HG02970 (cell line): ENCODE measurements at regions not wholly inside any gene's neighbourhood (a gene's known extent, or its start where the extent isn't known, plus 50 kb on each side); places are given as distances from the start of the nearest gene placed in this dataset.
"Not testable (repeated sequence)": the region's sequence is repeated elsewhere in the genome, so short reads cannot be mapped to it uniquely, and the experiment has no call there.

Source experiments
- ATAC-seq: cut with Tn5 transposase; IDR thresholded peaks from one replicate; pipeline ENCODE4 v1.9.1; 2021; ENCODE audit warnings: mild to moderate bottlenecking, moderate library complexity, moderate number of reproducible peaks; ENCODE audit not compliant: unreplicated experiment, low FRiP score

DNA sequence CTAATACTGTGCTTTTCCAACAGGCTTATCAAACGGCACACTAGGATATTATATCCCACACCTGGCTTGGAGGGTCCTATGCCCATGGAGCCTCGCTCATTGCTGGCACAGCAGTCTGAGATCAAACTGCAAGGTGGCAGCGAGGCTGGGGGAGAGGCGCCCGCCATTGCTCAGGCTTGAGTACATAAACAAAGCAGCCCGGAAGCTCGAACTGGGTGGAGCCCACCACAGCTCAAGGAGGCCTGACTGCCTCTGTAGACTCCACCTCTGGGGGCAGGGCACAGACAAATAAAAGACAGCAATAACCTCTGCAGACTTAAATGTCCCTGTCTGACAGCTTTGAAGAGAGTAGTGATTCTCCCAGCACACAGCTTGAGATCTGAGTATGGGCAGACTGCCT is 128.0 kb upstream of the CAV2 start:
- not testable (repeated sequence) for ATAC-seq

DNA sequence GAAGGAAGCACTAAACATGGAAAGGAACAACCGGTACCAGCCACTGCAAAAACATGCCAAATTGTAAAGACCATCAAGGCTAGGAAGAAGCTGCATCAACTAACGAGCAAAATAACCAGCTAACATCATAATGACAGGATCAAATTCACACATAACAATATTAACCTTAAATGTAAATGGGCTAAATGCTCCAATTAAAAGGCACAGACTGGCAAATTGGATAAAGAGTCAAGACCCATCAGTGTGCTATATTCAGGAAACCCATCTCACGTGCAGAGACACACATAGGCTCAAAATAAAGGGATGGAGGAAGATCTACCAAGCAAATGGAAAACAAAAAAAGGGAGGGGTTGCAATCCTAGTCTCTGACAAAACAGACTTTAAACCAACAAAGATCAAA is 126.3 kb upstream of the CAV2 start:
- not testable (repeated sequence) for ATAC-seq

DNA sequence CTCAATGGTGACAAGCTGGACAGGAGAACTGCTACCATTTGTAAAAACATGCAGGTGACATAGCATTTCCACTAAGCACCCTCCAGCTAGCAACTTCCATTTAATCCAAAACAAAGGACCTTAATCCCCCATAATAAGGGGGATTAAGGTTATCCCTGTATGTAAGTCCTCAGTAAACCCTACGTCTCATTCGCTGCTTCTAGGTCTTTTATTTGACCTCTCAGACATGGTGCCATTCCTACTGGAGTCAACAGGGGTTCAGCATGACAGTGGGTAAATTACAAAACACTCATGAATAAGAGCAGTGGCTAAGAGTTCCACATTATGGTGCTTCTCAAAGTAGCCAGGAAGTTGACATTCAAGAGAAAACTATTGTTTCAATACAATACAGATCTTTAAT is 121.8 kb upstream of the CAV2 start:
- ATAC-seq: no peak

DNA sequence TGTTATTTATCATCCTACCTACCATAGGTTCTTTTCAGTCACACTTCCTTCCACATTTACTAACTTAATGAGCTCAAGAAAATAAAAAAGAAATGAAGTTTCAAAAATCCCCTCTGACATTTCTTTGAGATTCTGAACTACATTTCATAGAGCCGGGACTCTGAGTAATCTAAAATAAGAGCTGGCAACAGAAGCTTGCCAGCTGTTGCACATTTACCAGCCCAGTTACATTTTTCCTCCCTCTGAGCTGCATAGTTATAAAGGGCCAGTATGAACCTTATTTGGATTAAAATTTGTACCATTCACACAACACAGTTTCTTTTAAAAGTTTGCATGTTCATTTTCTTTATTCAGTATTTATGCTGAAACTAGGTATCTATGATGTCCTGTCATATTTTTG is 119.5 kb upstream of the CAV2 start:
- ATAC-seq: no peak

DNA sequence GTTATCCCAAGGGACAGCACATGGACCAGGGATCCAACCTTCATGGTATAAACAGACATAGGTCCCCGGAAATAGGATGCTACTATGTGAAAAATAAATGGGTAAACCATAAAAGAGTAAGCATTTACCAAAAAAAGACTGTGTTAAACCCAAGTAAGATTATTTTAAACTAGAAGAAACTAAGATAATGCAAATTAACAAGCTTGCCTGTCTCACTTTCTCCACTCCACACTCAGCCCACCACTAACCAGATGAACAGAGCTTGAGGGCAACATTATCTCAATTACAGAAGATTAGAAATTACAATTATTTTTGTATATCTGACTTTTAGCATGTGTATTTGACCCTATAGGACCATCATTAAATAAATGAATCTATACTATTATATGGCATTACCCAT is 117.2 kb upstream of the CAV2 start:
- no peak for ATAC-seq

DNA sequence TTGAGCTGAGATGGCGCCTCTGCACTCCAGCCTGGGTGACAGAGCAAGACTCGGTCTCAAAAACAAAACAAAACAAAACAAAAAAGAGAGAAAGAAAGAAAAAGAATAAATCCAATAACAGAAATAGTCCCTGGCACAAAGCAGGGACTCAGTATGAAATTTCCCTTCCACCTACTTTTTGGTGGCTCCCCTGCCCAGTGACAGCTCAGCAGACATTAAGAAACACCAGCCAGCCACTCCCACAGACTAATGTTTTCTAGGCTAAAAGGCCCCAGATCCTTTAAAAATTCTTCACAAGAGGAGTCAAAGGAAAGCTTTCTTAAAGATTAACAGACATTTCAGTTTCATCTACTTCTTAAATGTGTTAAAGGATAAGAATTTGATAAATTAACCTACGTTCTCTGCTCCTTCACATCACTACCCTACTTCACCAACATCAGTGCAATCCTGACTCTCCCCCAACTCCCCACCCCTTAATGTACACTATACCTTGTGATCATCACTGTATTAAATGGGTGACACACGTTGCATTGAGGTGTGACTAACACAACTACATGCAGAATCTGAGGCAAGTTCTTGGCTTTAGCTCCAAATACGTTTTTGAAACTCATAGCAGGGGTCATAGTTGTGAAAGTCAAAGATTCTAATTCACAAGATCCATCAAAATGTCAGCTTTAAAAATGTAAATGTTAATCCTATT is 114.5 kb upstream of the CAV2 start:
- ATAC-seq: no peak

DNA sequence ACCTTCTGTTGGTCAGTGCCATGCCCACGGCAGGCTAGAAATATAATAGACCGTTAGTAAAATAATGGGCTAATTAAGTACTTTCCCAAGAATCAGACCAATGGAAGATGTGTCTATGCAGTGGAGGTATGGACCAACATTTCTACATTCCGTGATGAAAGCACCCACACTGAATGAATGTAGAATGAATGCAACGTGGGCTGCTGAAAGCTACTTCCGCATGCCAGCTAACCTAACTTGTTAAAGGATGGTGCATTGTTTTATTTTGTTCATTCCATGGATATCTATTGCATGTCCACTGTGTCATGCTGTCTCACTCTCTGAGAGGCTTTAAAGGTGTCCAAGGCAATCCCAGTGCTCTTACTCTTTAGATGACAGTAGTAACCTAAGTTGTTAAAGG is 112.9 kb upstream of the CAV2 start:
- ATAC-seq: no peak

DNA sequence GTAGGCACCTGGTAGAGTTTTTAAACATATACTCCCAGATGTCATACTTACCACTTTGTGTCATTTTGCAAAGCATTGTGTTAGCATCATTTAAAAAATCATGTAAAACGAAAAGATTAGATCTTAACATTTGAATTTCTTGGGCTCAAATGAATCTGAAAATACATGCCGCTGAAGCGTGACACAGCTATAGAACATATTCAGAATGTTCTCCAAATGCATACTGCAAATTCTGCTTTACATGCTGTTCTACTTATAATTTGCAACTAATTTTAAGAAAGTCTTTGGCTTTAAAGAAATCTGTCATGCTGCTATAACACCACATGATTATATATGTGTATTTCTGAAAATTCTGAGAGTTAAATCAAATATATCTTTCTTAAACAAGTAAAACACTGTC is 109.2 kb upstream of the CAV2 start:
- ATAC-seq: no peak

DNA sequence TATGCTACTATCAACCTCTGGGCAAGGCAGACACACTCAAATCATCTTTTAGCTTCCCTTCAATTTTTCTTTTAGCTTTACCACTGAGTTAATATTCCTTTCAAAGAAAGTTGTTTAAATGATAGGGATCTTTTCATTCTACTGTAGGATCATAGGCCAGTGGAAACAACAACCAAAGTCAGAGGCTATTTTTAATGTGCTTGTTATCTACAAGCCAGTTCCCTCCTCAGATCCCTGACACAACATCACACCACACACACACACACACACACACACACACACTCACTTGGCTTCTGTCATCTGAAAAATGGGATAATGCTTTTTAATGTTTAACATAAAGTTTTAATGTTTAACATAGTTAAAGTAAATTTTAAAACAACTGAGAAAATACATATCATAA is 106.7 kb upstream of the CAV2 start:
- ATAC-seq: no peak

DNA sequence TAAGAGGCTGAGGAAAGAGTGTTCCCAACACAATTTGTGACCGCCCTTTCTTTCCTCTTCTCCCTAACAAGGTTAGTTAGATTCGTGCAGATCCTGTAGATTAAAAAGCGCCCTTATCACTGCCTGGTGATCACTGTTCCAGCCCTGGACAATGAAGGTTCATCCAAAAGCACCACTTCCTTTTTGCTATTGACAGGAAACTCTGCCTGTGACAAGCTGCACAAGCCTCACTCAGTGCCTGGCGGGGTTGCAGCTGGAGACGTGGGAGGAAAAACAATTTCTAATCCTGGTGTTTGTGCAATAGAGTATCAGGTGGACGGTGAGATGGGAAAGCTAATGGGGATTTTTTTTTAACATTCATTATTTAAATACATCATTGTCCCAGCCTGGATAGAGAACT is 105.9 kb upstream of the CAV2 start:
- ATAC-seq: no peak

DNA sequence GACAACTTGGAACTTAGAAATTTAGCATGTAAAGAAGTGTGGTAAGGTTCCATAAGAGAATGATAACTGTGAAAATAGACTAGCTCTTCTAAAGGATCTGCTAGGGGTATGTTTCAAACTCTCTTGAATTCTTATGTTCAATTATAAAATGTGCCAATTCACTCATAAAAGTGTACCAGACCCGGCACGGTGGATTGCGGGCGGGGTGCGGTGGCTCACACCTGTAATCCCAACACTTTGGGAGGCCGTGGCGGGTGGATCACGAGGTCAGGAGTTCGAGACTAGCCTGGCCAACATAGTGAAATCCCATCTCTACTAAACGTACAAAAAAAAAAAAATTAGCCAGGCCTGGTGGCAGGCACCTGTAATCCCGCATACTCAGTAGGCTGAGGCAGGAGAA is 105.4 kb upstream of the CAV2 start:
- ATAC-seq: no peak

DNA sequence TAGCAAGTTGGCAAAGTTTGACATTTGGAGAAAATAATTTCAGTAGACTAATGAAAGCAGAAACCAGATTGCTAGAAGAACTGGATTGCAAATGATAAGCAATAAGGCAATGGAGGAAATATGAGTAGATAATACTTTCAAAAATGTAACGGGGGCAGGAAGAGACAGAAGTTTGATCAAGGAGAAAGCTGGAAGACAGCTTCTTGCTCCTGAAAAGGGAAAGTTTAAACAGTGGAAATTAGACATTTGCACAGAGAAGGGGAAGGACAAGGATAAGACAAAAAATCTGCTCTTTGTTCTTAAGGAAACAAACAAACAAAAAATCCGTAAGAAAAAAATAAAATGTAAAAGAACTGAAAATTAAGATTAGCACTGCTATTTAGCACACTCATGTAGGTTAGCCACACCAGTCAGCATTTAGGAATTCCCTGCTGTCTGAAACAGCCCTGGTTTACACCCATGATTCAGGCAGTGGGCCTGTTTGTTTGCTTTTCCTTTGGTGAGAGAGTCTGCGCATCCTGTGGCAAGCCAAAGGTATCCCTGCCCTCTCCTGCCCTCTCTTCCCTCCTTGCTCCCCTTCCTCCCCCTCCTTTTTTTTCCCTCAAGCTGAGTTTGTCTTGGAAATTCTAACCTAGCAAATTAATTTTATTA is 104.3 kb upstream of the CAV2 start:
- no peak for ATAC-seq

DNA sequence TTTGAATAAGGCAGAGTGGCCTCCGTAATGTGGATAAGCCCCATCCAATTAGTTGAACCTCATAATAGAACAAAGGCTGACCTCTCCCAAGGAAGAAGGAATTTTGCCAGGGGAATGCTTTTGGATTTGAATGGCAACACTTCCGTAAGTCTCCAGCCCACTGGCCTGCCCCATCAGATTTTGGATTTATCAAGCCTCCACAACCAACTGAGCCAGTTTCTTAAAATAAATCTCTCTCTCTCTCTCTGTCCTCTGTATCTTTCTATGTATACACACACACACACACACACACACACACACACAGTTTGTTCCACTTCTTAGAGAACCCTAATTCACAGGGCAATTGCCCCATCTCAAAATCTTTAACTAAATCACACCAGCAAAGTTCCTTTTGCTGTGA is 100.9 kb upstream of the CAV2 start:
- no peak for ATAC-seq

DNA sequence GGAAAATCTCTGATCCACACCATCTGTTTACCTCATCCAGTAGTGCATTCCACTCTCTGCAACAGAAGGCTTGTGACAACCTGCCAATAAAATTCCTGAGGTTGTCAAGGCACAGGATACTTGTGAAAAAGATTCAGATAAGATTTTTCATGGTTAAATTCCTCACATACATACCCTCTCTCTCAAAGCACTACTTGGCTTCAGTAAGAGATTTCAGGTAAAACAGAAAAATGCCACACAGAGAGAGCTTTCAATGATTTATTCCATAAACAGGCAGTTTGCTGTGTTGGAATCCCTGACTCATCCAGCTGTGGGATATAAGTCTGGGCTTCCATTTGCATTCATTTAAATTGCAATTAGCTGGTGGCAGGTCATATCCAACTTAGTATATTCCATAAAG is 99.7 kb upstream of the CAV2 start:
- no peak for ATAC-seq

DNA sequence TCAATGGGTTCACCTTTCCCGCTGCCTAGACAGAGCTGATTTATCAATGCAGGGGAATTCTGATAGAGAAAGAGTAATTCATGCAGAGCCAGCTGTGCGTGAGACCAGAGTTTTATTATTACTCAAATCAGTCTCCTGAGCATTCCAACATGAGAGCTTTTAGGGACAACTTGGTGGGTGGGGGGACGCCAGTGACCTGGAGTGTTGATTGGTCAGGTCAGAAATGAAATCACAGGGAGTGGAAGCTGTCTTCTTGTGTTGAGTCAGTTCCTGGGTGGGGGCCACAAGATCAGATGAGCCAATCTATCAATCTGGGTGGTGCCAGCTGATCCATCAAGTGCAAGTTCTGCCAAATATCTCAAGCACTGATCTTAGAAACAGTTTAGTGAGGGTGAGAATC is 99.0 kb upstream of the CAV2 start:
- no peak for ATAC-seq

DNA sequence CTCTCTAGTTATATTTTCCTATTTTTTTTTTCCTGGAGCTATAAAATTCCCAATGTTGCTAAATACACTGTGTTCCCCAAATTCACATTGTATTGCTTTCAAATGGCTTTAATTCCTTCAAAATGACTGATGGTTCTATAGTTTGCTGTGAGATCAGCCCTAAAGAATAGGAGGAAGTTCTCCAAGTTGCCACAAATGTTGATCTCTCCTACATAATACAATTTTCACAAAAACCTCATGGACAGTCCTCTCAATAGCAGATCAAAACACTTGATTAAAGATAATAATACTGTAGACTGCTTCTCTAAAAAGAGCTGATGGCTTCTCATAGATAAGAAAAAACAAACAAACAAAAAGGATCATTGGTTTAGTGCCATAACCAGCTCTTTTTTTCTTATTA is 97.8 kb upstream of the CAV2 start:
- no peak for ATAC-seq

DNA sequence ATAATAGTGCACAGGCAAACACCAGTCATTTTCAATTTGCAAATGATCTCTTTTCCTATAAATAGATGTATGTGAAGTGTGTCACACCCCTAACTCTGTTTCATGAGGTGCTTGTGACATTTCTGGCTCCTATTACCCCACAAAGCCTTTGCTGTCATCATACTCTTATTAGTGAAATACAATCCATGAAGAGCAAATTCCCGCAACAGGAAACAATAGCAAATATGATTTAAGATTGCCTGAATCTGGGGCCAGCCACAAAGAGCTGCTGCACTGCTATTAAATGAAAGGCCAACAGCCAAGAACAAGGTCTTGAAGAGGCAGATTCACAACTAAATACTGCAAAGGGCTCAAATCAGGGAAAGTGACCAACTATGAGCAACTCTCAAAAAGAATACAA is 96.3 kb upstream of the CAV2 start:
- ATAC-seq: no peak

DNA sequence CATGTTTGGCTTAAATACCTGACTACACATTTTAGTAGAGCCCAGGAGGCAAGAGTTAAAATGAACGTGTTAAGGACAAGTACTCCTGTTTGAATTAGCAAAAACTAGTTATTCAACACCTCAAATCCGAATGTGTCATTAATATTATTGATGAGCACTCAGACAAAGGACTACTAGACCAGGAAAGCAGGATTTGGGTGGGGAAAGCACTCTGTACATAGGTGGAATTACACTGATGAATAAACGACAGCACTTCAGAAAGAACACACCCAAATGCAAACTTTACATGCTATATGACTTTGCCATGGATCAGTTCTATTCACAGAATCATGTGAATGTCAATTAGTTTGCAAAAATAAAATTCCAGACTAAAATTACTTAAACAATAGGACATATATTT is 95.1 kb upstream of the CAV2 start:
- no peak for ATAC-seq

DNA sequence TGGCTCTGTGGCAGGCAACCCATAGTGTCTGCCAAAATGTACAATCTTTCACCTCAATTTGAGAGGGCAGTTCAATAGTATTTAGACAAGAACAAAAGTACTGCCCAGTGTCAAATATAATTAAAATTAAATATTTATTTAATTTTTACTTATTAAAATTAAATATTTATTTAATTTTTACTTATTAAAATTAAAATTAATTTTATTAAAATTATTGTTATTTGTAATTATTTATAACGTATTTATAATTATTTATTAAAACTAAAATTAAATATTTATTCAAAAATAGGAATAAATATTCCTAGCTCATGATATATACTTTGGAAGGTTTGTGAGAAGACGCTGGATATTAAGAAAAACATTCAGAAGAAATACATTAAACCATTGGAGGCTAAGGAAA is 93.7 kb upstream of the CAV2 start:
- ATAC-seq: no peak

DNA sequence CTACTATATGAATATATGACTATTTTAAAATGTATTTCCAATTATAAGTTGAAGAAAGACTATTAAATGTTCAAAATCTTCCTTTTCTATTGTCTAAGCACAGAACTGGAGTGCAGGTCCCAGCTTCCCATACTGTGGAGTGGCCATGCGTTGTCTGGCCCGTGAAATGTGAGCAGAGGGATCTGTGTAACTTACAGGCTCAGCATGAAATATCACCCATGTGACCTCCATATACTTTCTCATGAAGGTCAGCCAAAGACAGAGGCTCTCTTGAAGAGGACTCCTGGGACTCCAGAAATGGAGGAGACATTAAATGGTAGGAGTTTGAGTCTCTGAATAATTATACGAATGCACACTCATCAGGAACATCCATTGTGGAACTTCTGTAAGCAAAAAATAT is 92.4 kb upstream of the CAV2 start:
- ATAC-seq: no peak

DNA sequence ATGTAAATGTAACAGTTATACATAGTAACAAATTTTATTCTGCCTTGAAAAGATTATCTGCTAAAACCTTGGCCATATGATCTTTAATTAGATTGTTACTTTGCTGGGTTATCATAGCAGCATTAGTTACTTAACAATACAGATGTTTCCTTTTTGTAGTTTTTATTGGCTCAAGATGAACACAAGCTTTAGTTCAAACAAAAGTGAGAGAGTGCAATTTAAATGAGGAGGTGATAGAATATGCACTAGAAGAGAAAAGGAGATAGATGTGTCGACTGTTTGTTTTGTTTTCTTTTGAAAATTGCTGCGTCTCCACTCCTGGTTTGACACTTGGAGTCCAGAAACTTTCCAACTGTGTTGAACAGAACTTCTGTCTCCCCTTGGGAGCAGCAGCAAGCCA is 91.4 kb upstream of the CAV2 start:
- no peak for ATAC-seq

DNA sequence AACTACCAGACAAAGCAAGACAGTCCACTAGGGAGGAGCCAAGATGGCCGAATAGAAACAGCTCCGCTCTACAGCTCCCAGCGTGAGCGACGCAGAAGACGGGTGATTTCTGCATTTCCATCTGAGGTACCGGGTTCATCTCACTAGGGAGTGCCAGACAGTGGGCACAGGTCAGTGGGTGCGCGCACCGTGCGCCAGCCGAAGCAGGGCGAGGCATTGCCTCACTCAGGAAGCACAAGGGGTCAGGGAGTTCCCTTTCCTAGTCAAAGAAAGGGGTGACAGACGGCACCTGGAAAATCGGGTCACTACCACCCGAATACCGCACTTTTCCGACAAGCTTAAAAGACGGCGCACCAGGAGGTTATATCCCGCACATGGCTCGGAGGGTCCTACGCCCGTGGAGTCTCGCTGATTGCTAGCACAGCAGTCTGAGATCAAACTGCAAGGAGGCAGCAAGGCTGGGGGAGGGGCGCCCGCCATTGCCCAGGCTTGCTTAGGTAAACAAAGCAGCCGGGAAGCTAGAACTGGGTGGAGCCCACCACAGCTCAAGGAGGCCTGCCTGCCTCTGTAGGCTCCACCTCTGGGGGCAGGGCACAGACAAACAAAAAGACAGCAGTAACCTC is 90.6 kb upstream of the CAV2 start:
- not testable (repeated sequence) for ATAC-seq
